ENCODE measurements at regions not wholly inside any gene's neighbourhood (a gene's known extent, or its start where the extent isn't known, plus 50 kb on each side); places are given as distances from the start of the nearest gene placed in this dataset.

GRCh38 chr9:134214386-134214765, 50.0 kb upstream of the RNU6ATAC start:
- Histone ChIP-seq H2AFZ (ENCODE audit: low read depth, low read length) (no peak overlapping the region), H3K27ac (ENCODE audit: low read depth, low read length) (no peak overlapping the region), H3K4me2 (ENCODE audit: low read length) (no peak overlapping the region), H3K79me2 (ENCODE audit: insufficient read depth, low read length) (no peaks in the 10 kb centered on the region), H3K4me1 (ENCODE audit: insufficient read depth, low read length) (peaks cover 14% of the 10 kb centered on the region), H3K27me3 (ENCODE audit: insufficient read depth, low read length) (no peaks in the 10 kb centered on the region), H4K20me1 (ENCODE audit: insufficient read depth, low read length) (no peaks in the 10 kb centered on the region), H3K9ac (ENCODE audit: low read length) (no peak overlapping the region), H3K36me3 (ENCODE audit: insufficient read depth, low read length) (no peaks in the 10 kb centered on the region), H3K4me3 (ENCODE audit: insufficient read depth, low read depth, low read length) (no peak overlapping the region), H3K9me3 (ENCODE audit: insufficient read depth, low read depth, low read length) (no peaks in the 10 kb centered on the region)
- Mint-ChIP-seq H3K27ac (ENCODE audit: unreplicated experiment) (no peak overlapping the region), H3K4me3 (ENCODE audit: unreplicated experiment) (no peak overlapping the region), H3K9me3 (ENCODE audit: unreplicated experiment) (peaks cover 5% of the 10 kb centered on the region), H3K4me1 (ENCODE audit: low read depth, unreplicated experiment) (no peaks in the 10 kb centered on the region), H3K27me3 (ENCODE audit: low read depth, unreplicated experiment) (peaks cover 5% of the 10 kb centered on the region), H3K36me3 (ENCODE audit: low read depth, unreplicated experiment) (peaks cover 3% of the 10 kb centered on the region)
- TF ChIP-seq, protein P1, sequence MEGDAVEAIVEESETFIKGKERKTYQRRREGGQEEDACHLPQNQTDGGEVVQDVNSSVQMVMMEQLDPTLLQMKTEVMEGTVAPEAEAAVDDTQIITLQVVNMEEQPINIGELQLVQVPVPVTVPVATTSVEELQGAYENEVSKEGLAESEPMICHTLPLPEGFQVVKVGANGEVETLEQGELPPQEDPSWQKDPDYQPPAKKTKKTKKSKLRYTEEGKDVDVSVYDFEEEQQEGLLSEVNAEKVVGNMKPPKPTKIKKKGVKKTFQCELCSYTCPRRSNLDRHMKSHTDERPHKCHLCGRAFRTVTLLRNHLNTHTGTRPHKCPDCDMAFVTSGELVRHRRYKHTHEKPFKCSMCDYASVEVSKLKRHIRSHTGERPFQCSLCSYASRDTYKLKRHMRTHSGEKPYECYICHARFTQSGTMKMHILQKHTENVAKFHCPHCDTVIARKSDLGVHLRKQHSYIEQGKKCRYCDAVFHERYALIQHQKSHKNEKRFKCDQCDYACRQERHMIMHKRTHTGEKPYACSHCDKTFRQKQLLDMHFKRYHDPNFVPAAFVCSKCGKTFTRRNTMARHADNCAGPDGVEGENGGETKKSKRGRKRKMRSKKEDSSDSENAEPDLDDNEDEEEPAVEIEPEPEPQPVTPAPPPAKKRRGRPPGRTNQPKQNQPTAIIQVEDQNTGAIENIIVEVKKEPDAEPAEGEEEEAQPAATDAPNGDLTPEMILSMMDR (IDR thresholded peaks at IDR 0.05; ENCODE audit: insufficient read depth, low read depth, low read length): no peak
- TF ChIP-seq EZH2 (IDR thresholded peaks at IDR 0.05; ENCODE audit: insufficient read depth, low read length): no peak
- no peak for FAIRE-seq
- no peak for DNase-seq (ENCODE audit: low read depth)

- peak overlapping the region; percentile 77 for H2AFZ ChIP-seq (ENCODE audit: low read depth, low read length)
- H3K79me2 ChIP-seq (ENCODE audit: insufficient read depth, low read length): no peaks in the 10 kb centered on the region
- DNase-seq (ENCODE audit: low read depth) (no peak), FAIRE-seq (no peak)
- peaks cover 14% of the 10 kb centered on the region for H3K4me1 ChIP-seq (ENCODE audit: insufficient read depth, low read length)
- H3K9me3 Mint-ChIP-seq (ENCODE audit: unreplicated experiment): peaks cover 5% of the 10 kb centered on the region
- TF ChIP-seq, protein P1 (IDR thresholded peaks at IDR 0.05; ENCODE audit: insufficient read depth, low read depth, low read length): no peak
- no peak for TF ChIP-seq EZH2 (IDR thresholded peaks at IDR 0.05; ENCODE audit: insufficient read depth, low read length)
- H3K36me3 Mint-ChIP-seq (ENCODE audit: low read depth, unreplicated experiment): peaks cover 3% of the 10 kb centered on the region
- H3K36me3 ChIP-seq (ENCODE audit: insufficient read depth, low read length): no peaks in the 10 kb centered on the region
- no peak overlapping the region for H3K4me3 Mint-ChIP-seq (ENCODE audit: unreplicated experiment)
- H3K27ac ChIP-seq (ENCODE audit: low read depth, low read length): peak overlapping the region; percentile 38
- peaks cover 6% of the 10 kb centered on the region for H3K27me3 Mint-ChIP-seq (ENCODE audit: low read depth, unreplicated experiment)
- peak overlapping the region; percentile 60 for H3K9ac ChIP-seq (ENCODE audit: low read length)
- H3K4me2 ChIP-seq (ENCODE audit: low read length): peak overlapping the region; percentile 49
- H3K27ac Mint-ChIP-seq (ENCODE audit: unreplicated experiment): no peak overlapping the region
- no peaks in the 10 kb centered on the region for H4K20me1 ChIP-seq (ENCODE audit: insufficient read depth, low read length)
- H3K27me3 ChIP-seq (ENCODE audit: insufficient read depth, low read length): no peaks in the 10 kb centered on the region
- H3K9me3 ChIP-seq (ENCODE audit: insufficient read depth, low read depth, low read length): no peaks in the 10 kb centered on the region
- H3K4me3 ChIP-seq (ENCODE audit: insufficient read depth, low read depth, low read length): no peak overlapping the region
- no peaks in the 10 kb centered on the region for H3K4me1 Mint-ChIP-seq (ENCODE audit: low read depth, unreplicated experiment)
These were observed 50.5 kb upstream of the RNU6ATAC start for GRCh38 chr9:134214766-134215419.

DNA sequence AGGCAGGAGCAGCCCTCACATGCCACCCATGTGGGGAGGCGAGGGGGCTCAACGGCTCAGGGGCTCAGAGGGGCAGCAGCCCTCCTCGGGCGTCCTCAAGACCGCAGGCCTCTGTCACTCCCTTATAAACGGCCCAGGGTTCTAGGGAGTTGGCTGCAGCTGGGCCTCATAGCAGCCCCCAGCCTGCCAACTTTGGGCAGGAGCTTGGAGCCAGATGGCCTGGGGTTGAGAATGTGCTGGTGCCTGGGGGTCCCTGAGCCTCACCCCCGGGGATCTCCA, 51.0 kb upstream of the RNU6ATAC start:
- no peaks in the 10 kb centered on the region for H3K36me3 ChIP-seq (ENCODE audit: insufficient read depth, low read length)
- no peak for TF ChIP-seq EZH2 (IDR thresholded peaks at IDR 0.05; ENCODE audit: insufficient read depth, low read length)
- TF ChIP-seq, protein P1 (IDR thresholded peaks at IDR 0.05; ENCODE audit: insufficient read depth, low read depth, low read length): no peak
- peak overlapping the region; percentile 49 for H3K4me2 ChIP-seq (ENCODE audit: low read length)
- H3K4me3 ChIP-seq (ENCODE audit: insufficient read depth, low read depth, low read length): no peak overlapping the region
- peak overlapping the region; percentile 38 for H3K27ac ChIP-seq (ENCODE audit: low read depth, low read length)
- H3K79me2 ChIP-seq (ENCODE audit: insufficient read depth, low read length): no peaks in the 10 kb centered on the region
- H3K36me3 Mint-ChIP-seq (ENCODE audit: low read depth, unreplicated experiment): peaks cover 3% of the 10 kb centered on the region
- H3K4me1 Mint-ChIP-seq (ENCODE audit: low read depth, unreplicated experiment): no peaks in the 10 kb centered on the region
- H3K9ac ChIP-seq (ENCODE audit: low read length): peak overlapping the region; percentile 60
- FAIRE-seq (no peak), DNase-seq (ENCODE audit: low read depth) (no peak)
- H3K9me3 Mint-ChIP-seq (ENCODE audit: unreplicated experiment): peaks cover 5% of the 10 kb centered on the region
- H3K4me1 ChIP-seq (ENCODE audit: insufficient read depth, low read length): peaks cover 14% of the 10 kb centered on the region
- H4K20me1 ChIP-seq (ENCODE audit: insufficient read depth, low read length): no peaks in the 10 kb centered on the region
- no peak overlapping the region for H3K27ac Mint-ChIP-seq (ENCODE audit: unreplicated experiment)
- H3K9me3 ChIP-seq (ENCODE audit: insufficient read depth, low read depth, low read length): no peaks in the 10 kb centered on the region
- peaks cover 4% of the 10 kb centered on the region for H3K27me3 Mint-ChIP-seq (ENCODE audit: low read depth, unreplicated experiment)
- no peak overlapping the region for H3K4me3 Mint-ChIP-seq (ENCODE audit: unreplicated experiment)
- H3K27me3 ChIP-seq (ENCODE audit: insufficient read depth, low read length): no peaks in the 10 kb centered on the region
- peak overlapping the region; percentile 77 for H2AFZ ChIP-seq (ENCODE audit: low read depth, low read length)
